AG04450 (cell line): ENCODE measurements at regions not wholly inside any gene's neighbourhood (a gene's known extent, or its start where the extent isn't known, plus 50 kb on each side); places are given as distances from the start of the nearest gene placed in this dataset.
"Not testable (repeated sequence)": the region's sequence is repeated elsewhere in the genome, so short reads cannot be mapped to it uniquely, and the experiment has no call there.

Experiments
- CTCF ChIA-PET: fragments of 300-600, 350-600 bp; formaldehyde crosslinking; extraction: SDS; loops from one replicate; lab custom pipeline; 2022; ENCODE audit warnings: antibody characterized with exemption, inconsistent platforms; lab: Charles Lee
- POLR2A ChIA-PET: fragments of 350-600 bp; formaldehyde crosslinking; extraction: SDS; loops from one replicate; lab custom pipeline; 2021; ENCODE audit warnings: antibody characterized with exemption, inconsistent platforms; lab: Yijun Ruan, JAX
- DNase-seq: peaks from one replicate; pipeline ENCODE4 v3.0.0-alpha.2; 2011; ENCODE audit warnings: low read depth, low spot score
- H3K27ac ChIP-seq: one replicate; pipeline ENCODE4 v1.5.1; 2012; ENCODE audit warnings: low read depth, low read length, control low read depth
- H3K27me3 ChIP-seq: one replicate; pipeline ENCODE4 v1.6.0; 2012; ENCODE audit warnings: low read length; ENCODE audit not compliant: control insufficient read depth, insufficient read depth
- H3K4me3 ChIP-seq: 2 replicates; pipeline ENCODE4 v1.5.1; 2011; ENCODE audit warnings: mild to moderate bottlenecking, low read depth, low read length, control low read depth
- H3K9me3 ChIP-seq: 2 replicates; pipeline ENCODE4 v1.5.1; 2012; ENCODE audit warnings: low read length; ENCODE audit not compliant: control insufficient read depth, insufficient read depth
- CTCF ChIP-seq: IDR thresholded peaks from 2 replicates; pipeline ENCODE4 v1.5.1; 2011; ENCODE audit warnings: low read depth, low read length, control low read depth, inconsistent platforms

GRCh38 chr5:12133520-12133919, 229.3 kb upstream of the CTNND2 start:
- DNase-seq: no peak
- TF ChIP-seq CTCF: no peak
- H3K27me3 ChIP-seq: no peaks in the 10 kb centered on the region
- no peak overlapping the region for H3K27ac ChIP-seq
- POLR2A ChIA-PET: no interaction called here
- CTCF ChIA-PET: no interaction called here
- H3K4me3 ChIP-seq: no peak overlapping the region
- H3K9me3 ChIP-seq: peaks cover 12% of the 10 kb centered on the region

DNA sequence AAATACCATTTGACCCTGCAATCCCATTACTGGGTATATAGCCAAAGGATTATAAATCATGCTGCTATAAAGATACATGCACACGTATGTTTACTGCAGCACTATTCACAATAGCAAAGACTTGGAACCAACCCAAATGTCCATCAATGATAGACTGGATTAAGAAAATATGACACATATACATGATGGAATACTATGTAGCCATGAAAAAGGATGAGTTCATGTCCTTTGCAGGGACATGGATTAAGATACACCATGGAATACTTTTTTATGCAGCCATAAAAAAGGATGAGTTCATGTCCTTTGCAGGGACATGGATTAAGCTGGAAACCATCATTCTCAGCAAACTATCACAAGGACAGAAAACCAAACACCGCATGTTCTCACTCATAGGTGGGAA, 226.8 kb upstream of the CTNND2 start:
- H3K4me3 ChIP-seq, POLR2A ChIA-PET, H3K27me3 ChIP-seq, H3K27ac ChIP-seq, CTCF ChIA-PET, DNase-seq: not testable (repeated sequence)
- H3K9me3 ChIP-seq: peaks cover 13% of the 10 kb centered on the region

- CTCF ChIA-PET: no interaction called here
- H3K27me3 ChIP-seq: no peaks in the 10 kb centered on the region
- no peak for TF ChIP-seq CTCF
- H3K4me3 ChIP-seq: no peak overlapping the region
- POLR2A ChIA-PET: no interaction called here
- H3K27ac ChIP-seq: no peak overlapping the region
- no peak for DNase-seq
- peaks cover 5% of the 10 kb centered on the region; the same call in 1 of the 2 replicates for H3K9me3 ChIP-seq
Measured at GRCh38 chr5:12125895-12126294, 221.6 kb upstream of the CTNND2 start.

DNA sequence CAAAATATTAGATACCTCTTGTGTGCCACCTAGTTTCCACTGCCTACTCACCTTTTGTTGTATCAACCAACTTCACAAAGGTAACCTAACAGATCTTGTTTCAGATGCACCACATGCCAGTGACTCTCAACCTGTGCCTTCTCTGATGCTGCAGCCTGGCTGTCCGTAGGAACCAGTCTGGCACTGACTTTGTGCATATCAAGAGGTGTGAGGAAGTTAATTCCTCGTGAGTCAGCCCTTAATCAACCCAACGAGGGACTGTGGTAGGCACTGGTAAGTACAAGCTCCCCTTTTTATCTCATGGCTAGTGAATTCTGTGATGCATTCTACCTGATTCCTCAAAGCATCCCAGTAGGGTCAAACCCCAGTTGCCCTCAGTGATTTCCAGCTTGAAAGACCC, 215.4 kb upstream of the CTNND2 start:
- ChIA-PET POLR2A (no interaction called here), CTCF (no interaction called here)
- TF ChIP-seq CTCF: no peak
- Histone ChIP-seq H3K27me3 (no peaks in the 10 kb centered on the region), H3K9me3 (no peaks in the 10 kb centered on the region; the same call in 1 of the 2 replicates), H3K27ac (no peak overlapping the region), H3K4me3 (no peak overlapping the region)
- DNase-seq: no peak

DNA sequence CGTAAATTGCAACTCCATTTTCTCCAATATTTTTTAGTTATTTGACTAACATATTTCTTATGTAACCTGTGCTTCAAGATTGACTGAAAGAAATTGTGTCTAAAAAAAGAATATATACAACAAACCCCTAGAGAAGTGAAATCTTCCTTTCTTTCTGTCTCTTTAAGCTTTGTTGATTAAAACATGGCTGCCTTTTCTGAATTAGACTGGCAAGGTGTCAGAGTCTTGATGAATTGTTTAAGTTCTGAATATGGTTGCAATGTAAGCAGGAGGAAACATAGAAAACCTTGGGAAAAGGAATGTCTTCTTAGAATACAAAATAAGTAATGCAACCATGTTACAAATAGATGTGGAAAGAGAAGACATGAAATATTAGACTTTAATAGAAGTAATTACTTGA, 209.8 kb upstream of the CTNND2 start:
- ChIA-PET POLR2A (no interaction called here), CTCF (no interaction called here)
- H3K9me3 ChIP-seq: peaks cover 3% of the 10 kb centered on the region; the same call in 1 of the 2 replicates
- H3K27ac ChIP-seq: no peak overlapping the region
- H3K27me3 ChIP-seq: no peaks in the 10 kb centered on the region
- H3K4me3 ChIP-seq: no peak overlapping the region
- no peak for DNase-seq
- TF ChIP-seq CTCF: no peak

DNA sequence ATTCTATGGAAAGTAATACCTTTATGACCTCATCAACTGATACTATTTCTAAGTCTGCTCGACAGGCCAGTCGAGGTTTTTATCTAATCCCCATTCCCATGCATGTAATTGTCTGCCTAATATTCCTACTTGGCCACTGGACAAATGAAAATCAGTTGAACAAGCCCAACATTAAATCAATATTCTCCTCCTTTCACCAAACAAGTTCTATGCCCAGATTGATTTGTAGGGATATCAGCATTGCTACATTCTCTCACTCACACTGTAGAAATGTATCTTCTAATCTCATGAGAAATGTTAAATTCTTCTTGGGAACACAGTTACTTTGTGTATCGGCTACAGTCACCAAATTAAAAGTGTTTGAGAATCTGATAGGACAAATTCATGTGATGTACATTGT, 208.8 kb upstream of the CTNND2 start:
- no peak for TF ChIP-seq CTCF
- Histone ChIP-seq H3K27ac (no peak overlapping the region), H3K4me3 (no peak overlapping the region), H3K9me3 (peaks cover 3% of the 10 kb centered on the region; the same call in 1 of the 2 replicates), H3K27me3 (no peaks in the 10 kb centered on the region)
- ChIA-PET POLR2A (no interaction called here), CTCF (no interaction called here)
- no peak for DNase-seq
